HEK293T (cell line): ENCODE measurements at regions not wholly inside any gene's neighbourhood (a gene's known extent, or its start where the extent isn't known, plus 50 kb on each side); places are given as distances from the start of the nearest gene placed in this dataset.

Experiments
- CTCF ChIA-PET: fragments of 350-600 bp; formaldehyde crosslinking; extraction: SDS; loops from one replicate; lab custom pipeline; 2021; ENCODE audit warnings: antibody characterized with exemption, inconsistent platforms; lab: Yijun Ruan, JAX
- POLR2A ChIA-PET: fragments of 350-600 bp; formaldehyde crosslinking; extraction: SDS; loops from one replicate; lab custom pipeline; 2020; ENCODE audit warnings: antibody characterized with exemption, inconsistent platforms; lab: Yijun Ruan, JAX
- DNase-seq: peaks from one replicate; pipeline ENCODE4 v3.0.0; 2012; ENCODE audit warnings: mixed read lengths; ENCODE audit errors: extremely low spot score
- ARNT ChIP-seq: fragments of 450-650 bp; IDR thresholded peaks from 2 replicates; pipeline ENCODE4 v1.6.1; 2017; ENCODE audit warnings: mild to moderate bottlenecking
- BHLHE40 ChIP-seq: fragments of 450-650 bp; IDR thresholded peaks from 2 replicates; pipeline ENCODE4 v1.6.1; 2016; ENCODE audit warnings: mild to moderate bottlenecking, moderate library complexity, borderline replicate concordance
- CTBP1 ChIP-seq: fragments of 450-650 bp; IDR thresholded peaks from 2 replicates; pipeline ENCODE4 v1.6.1; 2016; ENCODE audit warnings: borderline replicate concordance
- ELF4 ChIP-seq: fragments of 450-650 bp; IDR thresholded peaks from 2 replicates; pipeline ENCODE4 v1.6.1; 2017; ENCODE audit warnings: antibody characterized with exemption
- FOXA1 ChIP-seq: fragments of 450-650 bp; IDR thresholded peaks from 2 replicates; pipeline ENCODE4 v1.6.1; 2016; ENCODE audit warnings: mild to moderate bottlenecking
- FOXK2 ChIP-seq: fragments of 450-650 bp; IDR thresholded peaks from 2 replicates; pipeline ENCODE4 v1.6.1; 2016; ENCODE audit warnings: mild to moderate bottlenecking
- FOXM1 ChIP-seq: fragments of 450-650 bp; IDR thresholded peaks from 2 replicates; pipeline ENCODE4 v1.6.1; 2017; ENCODE audit warnings: mild to moderate bottlenecking, borderline replicate concordance
- HDGF ChIP-seq: fragments of 450-650 bp; IDR thresholded peaks from 2 replicates; pipeline ENCODE4 v1.6.1; 2017; ENCODE audit warnings: antibody characterized with exemption, borderline replicate concordance
- L3MBTL2 ChIP-seq: fragments of 450-650 bp; conservative IDR thresholded peaks from 2 replicates; pipeline ENCODE4 v1.6.1; 2016; ENCODE audit warnings: mild to moderate bottlenecking
- LEF1 ChIP-seq: fragments of 450-650 bp; IDR thresholded peaks from 2 replicates; pipeline ENCODE4 v1.6.1; 2017; ENCODE audit warnings: mild to moderate bottlenecking, borderline replicate concordance
- NFRKB ChIP-seq: fragments of 450-650 bp; IDR thresholded peaks from 2 replicates; pipeline ENCODE4 v1.6.1; 2016; ENCODE audit warnings: mild to moderate bottlenecking, moderate library complexity
- SP1 ChIP-seq: fragments of 450-650 bp; IDR thresholded peaks from 2 replicates; pipeline ENCODE4 v1.6.1; 2017
- SUZ12 ChIP-seq: fragments of 450-650 bp; IDR thresholded peaks from 2 replicates; pipeline ENCODE4 v1.6.1; 2016; ENCODE audit warnings: mild to moderate bottlenecking
- TARDBP ChIP-seq: fragments of 450-650 bp; IDR thresholded peaks from 2 replicates; pipeline ENCODE4 v1.6.1; 2016
- ZNF384 ChIP-seq: fragments of 450-650 bp; IDR thresholded peaks from 2 replicates; pipeline ENCODE4 v1.6.1; 2016
- TF ChIP-seq, protein P1 (sequence below): fragments of 450-650 bp; IDR thresholded peaks from 2 replicates; pipeline ENCODE4 v1.6.1; 2016

DNA sequence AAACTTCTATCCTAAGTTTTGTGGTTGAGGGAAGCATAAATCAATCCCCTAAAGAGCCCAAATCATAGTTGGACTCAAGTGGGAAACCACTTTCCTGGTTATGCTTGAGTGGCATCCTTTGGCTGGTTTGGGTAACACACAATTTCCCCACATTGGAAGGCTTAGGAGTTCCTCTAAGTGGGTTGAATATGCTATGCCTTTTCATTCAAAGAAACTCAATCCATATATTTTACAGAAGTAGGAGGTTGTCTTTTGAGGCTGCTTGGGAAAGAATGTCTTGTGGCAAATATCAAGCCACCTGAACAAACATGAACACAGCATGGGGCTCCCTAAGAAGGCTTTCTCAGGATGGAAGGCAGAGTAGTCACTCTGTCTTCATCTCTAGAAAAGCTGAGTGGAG, 121.1 kb downstream of the SPATA31D1 start:
- ChIA-PET POLR2A (no interaction called here), CTCF (no interaction called here)
- TF ChIP-seq FOXK2: no peak
- TF ChIP-seq FOXM1: no peak
- TF ChIP-seq ARNT: no peak
- TF ChIP-seq, protein P1, sequence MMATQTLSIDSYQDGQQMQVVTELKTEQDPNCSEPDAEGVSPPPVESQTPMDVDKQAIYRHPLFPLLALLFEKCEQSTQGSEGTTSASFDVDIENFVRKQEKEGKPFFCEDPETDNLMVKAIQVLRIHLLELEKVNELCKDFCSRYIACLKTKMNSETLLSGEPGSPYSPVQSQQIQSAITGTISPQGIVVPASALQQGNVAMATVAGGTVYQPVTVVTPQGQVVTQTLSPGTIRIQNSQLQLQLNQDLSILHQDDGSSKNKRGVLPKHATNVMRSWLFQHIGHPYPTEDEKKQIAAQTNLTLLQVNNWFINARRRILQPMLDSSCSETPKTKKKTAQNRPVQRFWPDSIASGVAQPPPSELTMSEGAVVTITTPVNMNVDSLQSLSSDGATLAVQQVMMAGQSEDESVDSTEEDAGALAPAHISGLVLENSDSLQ: no peak
- no peak for TF ChIP-seq FOXA1
- TF ChIP-seq ELF4: no peak
- no peak for TF ChIP-seq NFRKB
- no peak for TF ChIP-seq LEF1
- no peak for TF ChIP-seq HDGF
- no peak for TF ChIP-seq BHLHE40
- no peak for TF ChIP-seq ZNF384
- TF ChIP-seq SP1: no peak
- TF ChIP-seq CTBP1: no peak
- no peak for DNase-seq

DNA sequence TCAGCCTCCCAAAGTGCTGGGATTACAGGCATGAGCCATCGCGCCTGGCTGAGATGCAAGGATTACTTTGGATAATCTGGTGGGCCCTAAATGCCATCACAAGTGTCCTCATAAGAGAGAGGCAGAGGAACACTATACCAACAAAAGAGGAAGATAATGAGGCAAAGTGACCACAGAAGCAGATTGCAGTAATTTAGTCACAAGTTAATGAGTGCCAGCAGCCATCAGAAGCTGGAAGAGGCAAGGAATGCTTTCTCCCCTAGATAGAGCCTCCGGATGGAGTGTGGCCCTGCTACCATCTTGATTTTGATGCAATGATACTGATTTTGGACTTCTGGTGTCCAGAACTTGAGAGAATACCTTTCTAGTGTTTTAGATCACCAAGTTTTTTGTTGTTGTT, 122.3 kb downstream of the SPATA31D1 start:
- CTCF ChIA-PET: no interaction called here
- POLR2A ChIA-PET: no interaction called here
- DNase-seq: no peak
- TF ChIP-seq, protein P1: no peak
- TF ChIP-seq NFRKB (no peak), TARDBP (no peak), SUZ12 (no peak), ELF4 (no peak), FOXM1 (no peak), BHLHE40 (no peak), CTBP1 (no peak), HDGF (no peak), ARNT (no peak), L3MBTL2 (no peak), LEF1 (no peak), FOXA1 (no peak), FOXK2 (no peak), SP1 (no peak)

DNA sequence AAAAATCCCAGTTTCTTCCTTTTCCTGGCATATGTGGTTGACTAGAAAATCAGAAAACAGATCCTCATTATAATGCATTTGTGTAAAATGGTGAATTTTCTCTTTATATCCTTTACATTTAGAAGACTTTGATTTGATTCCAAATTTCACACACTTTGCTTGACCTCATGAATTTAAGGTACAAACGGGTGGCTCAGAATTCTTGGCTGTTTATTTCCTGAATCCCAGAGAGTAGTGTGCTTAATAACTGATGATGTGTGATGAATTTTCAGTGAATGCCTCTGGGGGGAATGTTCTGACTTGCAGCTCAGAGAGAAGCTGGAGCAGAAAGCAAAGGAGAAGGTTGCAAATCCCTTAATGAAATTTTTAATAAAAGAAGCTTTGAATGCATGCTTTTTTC, 126.8 kb downstream of the SPATA31D1 start:
- no peak for TF ChIP-seq FOXM1
- no peak for TF ChIP-seq L3MBTL2
- no peak for TF ChIP-seq HDGF
- no peak for TF ChIP-seq FOXK2
- TF ChIP-seq ARNT: no peak
- TF ChIP-seq, protein P1: no peak
- TF ChIP-seq TARDBP: no peak
- TF ChIP-seq SP1: no peak
- no peak for TF ChIP-seq FOXA1
- ChIA-PET CTCF (no interaction called here), POLR2A (no interaction called here)

DNA sequence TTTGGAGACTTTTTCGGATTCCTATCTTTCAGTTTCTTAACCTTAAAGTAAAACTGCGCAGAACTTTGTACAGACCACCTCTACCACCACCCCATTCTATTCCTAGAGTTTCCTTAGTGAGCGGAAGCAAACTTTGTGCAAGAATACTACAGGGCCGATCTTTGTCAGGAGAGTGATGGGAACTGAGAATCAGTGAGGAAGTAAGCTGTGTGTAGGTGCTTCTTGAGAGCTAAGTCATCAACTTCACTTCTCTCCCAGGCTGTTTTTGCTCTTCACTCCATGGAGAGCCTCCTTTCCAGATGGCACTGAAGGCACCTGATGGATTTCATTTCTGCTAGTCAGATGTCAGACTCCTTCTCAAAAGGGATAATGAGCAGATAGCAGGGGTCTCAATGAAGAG, 127.3 kb downstream of the SPATA31D1 start:
- ChIA-PET POLR2A (no interaction called here), CTCF (no interaction called here)
- no peak for DNase-seq
- no peak for TF ChIP-seq FOXM1
- no peak for TF ChIP-seq ZNF384
- no peak for TF ChIP-seq HDGF
- TF ChIP-seq, protein P1: no peak
- no peak for TF ChIP-seq ARNT
- no peak for TF ChIP-seq L3MBTL2
- no peak for TF ChIP-seq SUZ12
- TF ChIP-seq FOXK2: no peak
- TF ChIP-seq BHLHE40: no peak
- no peak for TF ChIP-seq SP1
- TF ChIP-seq TARDBP: no peak
- no peak for TF ChIP-seq NFRKB
- no peak for TF ChIP-seq FOXA1
- no peak for TF ChIP-seq LEF1
- TF ChIP-seq ELF4: no peak
- TF ChIP-seq CTBP1: no peak

More for the DNA sequence above, 126.8 kb downstream of the SPATA31D1 start:
- no peak for DNase-seq

DNA sequence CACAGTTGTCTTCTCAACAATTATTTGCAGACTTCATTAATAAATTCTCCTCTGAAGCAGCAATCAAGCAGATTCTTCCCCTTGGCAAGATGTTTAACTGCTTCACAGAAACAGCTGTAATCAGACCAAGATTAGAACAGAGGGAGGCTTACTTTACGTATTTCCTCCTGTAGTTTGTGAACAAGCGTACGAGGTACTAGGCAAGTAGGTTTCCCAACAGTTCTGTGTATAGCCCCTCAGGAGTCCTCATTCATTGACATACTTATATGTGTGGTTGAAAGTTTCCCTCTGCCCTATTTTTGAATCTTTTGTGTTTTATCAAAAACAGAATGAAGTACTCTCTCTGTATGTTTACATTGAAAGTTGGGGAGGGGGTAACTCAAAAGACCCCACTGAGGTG, 128.0 kb downstream of the SPATA31D1 start:
- no peak for DNase-seq
- TF ChIP-seq SP1 (no peak), CTBP1 (no peak), ARNT (no peak), SUZ12 (no peak), L3MBTL2 (no peak), FOXM1 (no peak), FOXK2 (no peak)
- CTCF ChIA-PET: no interaction called here
- POLR2A ChIA-PET: no interaction called here

DNA sequence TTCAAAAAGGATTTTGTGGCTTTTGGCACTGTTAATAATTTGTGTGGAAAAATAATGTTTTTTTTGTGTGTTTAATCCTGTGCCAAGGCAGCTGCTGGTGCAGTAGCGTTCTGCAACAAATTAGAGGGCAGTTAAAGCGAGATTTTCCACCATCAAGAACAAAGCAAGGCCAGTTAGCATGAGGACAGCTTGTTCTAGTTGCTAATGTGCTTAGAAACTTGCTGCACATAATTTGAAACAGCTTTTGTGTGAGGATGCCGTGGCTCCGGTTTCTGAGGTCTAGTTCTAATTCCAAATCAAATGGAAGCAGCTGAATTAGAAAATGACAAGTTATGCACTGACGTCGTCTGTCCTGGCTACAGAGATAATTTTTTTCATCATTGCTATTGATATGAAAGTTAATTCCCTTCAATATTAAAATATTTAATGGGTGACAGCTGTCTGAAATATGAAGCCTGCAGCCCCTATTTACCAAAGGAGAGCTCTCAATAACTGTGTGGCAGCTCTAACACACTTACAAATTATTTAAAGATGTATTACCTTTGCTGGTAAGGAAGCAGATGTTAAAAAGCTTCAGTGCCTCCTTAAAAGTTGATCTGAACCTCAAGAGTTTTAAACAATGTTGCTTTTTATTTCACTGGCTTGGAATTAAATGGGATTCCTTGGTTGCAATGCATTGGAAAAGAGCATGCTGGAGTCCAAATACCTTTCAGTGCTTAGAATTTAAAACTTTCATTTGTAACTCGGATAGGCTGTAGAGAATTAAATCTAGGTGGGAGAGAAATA, 128.6 kb downstream of the SPATA31D1 start:
- ChIA-PET POLR2A (no interaction called here), CTCF (no interaction called here)
- TF ChIP-seq TARDBP (no peak), SP1 (no peak), NFRKB (no peak), BHLHE40 (no peak), L3MBTL2 (no peak), CTBP1 (no peak), FOXA1 (no peak), SUZ12 (no peak), ARNT (no peak), FOXK2 (no peak), HDGF (no peak), LEF1 (no peak), FOXM1 (no peak), ZNF384 (no peak), ELF4 (no peak)
- TF ChIP-seq, protein P1: no peak
- DNase-seq: no peak
